Nephron (organoid): ENCODE measurements at regions not wholly inside any gene's neighbourhood (a gene's known extent, or its start where the extent isn't known, plus 50 kb on each side); places are given as distances from the start of the nearest gene placed in this dataset.

ENCODE experiments used
- H3K27ac Mint-ChIP-seq, 3 experiments: 2 replicates each; pipeline ENCODE4 v1.8.0; 2020; ENCODE audit warnings: mixed read lengths in 3 of 3, mild to moderate bottlenecking in 2 of 3, moderate library complexity in 1 of 3
- H3K27me3 Mint-ChIP-seq: 2 replicates; pipeline ENCODE4 v1.8.0; 2021; ENCODE audit warnings: low read depth, mild to moderate bottlenecking, moderate library complexity, mixed read lengths
- H3K36me3 Mint-ChIP-seq: 2 replicates; pipeline ENCODE4 v1.8.0; 2020; ENCODE audit warnings: low read depth, mixed read lengths
- H3K4me1 Mint-ChIP-seq: 2 replicates; pipeline ENCODE4 v1.8.0; 2020; ENCODE audit warnings: mixed read lengths
- H3K4me3 Mint-ChIP-seq, 3 experiments: 2 replicates each; pipeline ENCODE4 v1.8.0; 2020; ENCODE audit warnings: mild to moderate bottlenecking in 3 of 3, mixed read lengths in 3 of 3, moderate library complexity in 2 of 3
- H3K9me3 Mint-ChIP-seq: 2 replicates; pipeline ENCODE4 v1.8.0; 2020; ENCODE audit warnings: mixed read lengths
- CTCF ChIP-seq, 3 experiments: fragments of 200-600 bp; sonication (generic); IDR thresholded peaks; one replicate each; pipeline ENCODE4 v1.5.0; 2021; ENCODE audit warnings: antibody characterized with exemption in 3 of 3; ENCODE audit not compliant: unreplicated experiment in 3 of 3

GRCh38 chr2:41869542-41870264, 178.1 kb upstream of the PKDCC start:
- no peaks in the 10 kb centered on the region for H3K36me3 Mint-ChIP-seq
- H3K9me3 Mint-ChIP-seq, result no peaks in the 10 kb centered on the region
- H3K27ac Mint-ChIP-seq, result peak overlapping the region; percentile 85 to 99 (median 98)
- peak overlapping the region in 1 of 3 experiments; percentile 40 for H3K4me3 Mint-ChIP-seq
- peaks cover 10% of the 10 kb centered on the region for H3K27me3 Mint-ChIP-seq
- TF ChIP-seq CTCF (IDR thresholded peaks at IDR 0.05; ENCODE audit: unreplicated experiment in 3 of 3), result peak; percentile 89 to 93 (median 92)
- H3K4me1 Mint-ChIP-seq, result peaks cover 78% of the 10 kb centered on the region

GRCh38 chr2:41870265-41870585, 177.6 kb upstream of the PKDCC start:
- H3K27me3 Mint-ChIP-seq, result peaks cover 10% of the 10 kb centered on the region
- H3K36me3 Mint-ChIP-seq, result no peaks in the 10 kb centered on the region
- peak overlapping the region; percentile 85 to 99 (median 98) for H3K27ac Mint-ChIP-seq
- peaks cover 81% of the 10 kb centered on the region for H3K4me1 Mint-ChIP-seq
- H3K4me3 Mint-ChIP-seq, result no peak overlapping the region
- H3K9me3 Mint-ChIP-seq, result no peaks in the 10 kb centered on the region
- no peak for TF ChIP-seq CTCF (IDR thresholded peaks at IDR 0.05; ENCODE audit: unreplicated experiment in 3 of 3)

GRCh38 chr2:41871080-41871479, 176.7 kb upstream of the PKDCC start:
- peak; percentile 36 to 56 (median 38) for TF ChIP-seq CTCF (IDR thresholded peaks at IDR 0.05; ENCODE audit: unreplicated experiment in 3 of 3)
- Mint-ChIP-seq H3K9me3 (no peaks in the 10 kb centered on the region), H3K27ac (peak overlapping the region; percentile 76 to 99 (median 98)), H3K4me1 (peaks cover 78% of the 10 kb centered on the region), H3K36me3 (no peaks in the 10 kb centered on the region), H3K27me3 (peaks cover 10% of the 10 kb centered on the region), H3K4me3 (no peak overlapping the region)

- H3K36me3 Mint-ChIP-seq, result no peaks in the 10 kb centered on the region
- H3K9me3 Mint-ChIP-seq, result no peaks in the 10 kb centered on the region
- peak overlapping the region; percentile 89 to 99 (median 98) for H3K27ac Mint-ChIP-seq
- no peak for TF ChIP-seq CTCF (IDR thresholded peaks at IDR 0.05; ENCODE audit: unreplicated experiment in 3 of 3)
- H3K4me3 Mint-ChIP-seq, result no peak overlapping the region
- peaks cover 78% of the 10 kb centered on the region for H3K4me1 Mint-ChIP-seq
- H3K27me3 Mint-ChIP-seq, result peaks cover 10% of the 10 kb centered on the region
These were observed 175.2 kb upstream of the PKDCC start for GRCh38 chr2:41872646-41873045.

- H3K36me3 Mint-ChIP-seq, result no peaks in the 10 kb centered on the region
These were observed 174.5 kb upstream of the PKDCC start for GRCh38 chr2:41873102-41874031.

More at GRCh38 chr2:41873102-41874031, 174.5 kb upstream of the PKDCC start:
- no peaks in the 10 kb centered on the region for H3K9me3 Mint-ChIP-seq
- peaks cover 71% of the 10 kb centered on the region for H3K4me1 Mint-ChIP-seq
- H3K27me3 Mint-ChIP-seq, result peaks cover 10% of the 10 kb centered on the region
- H3K4me3 Mint-ChIP-seq, result peak overlapping the region in 2 of 3 experiments; percentile 38 to 50
- peak overlapping the region; percentile 89 to 99 (median 98) for H3K27ac Mint-ChIP-seq
- TF ChIP-seq CTCF (IDR thresholded peaks at IDR 0.05; ENCODE audit: unreplicated experiment in 3 of 3), result no peak
